Lower leg skin (tissue), 4 donors: ENCODE measurements at regions not wholly inside any gene's neighbourhood (a gene's known extent, or its start where the extent isn't known, plus 50 kb on each side); places are given as distances from the start of the nearest gene placed in this dataset.

ENCODE experiments used
- DNase-seq, 2 donors: peaks; one replicate each; pipeline ENCODE4 v3.0.0-alpha.2; 2019; ENCODE audit warnings: low spot score in 2 of 2
- H3K4me3 ChIP-seq: fragments of 200-600 bp; sonication (generic); 2 replicates; pipeline ENCODE4 v1.5.1; 2017; ENCODE audit warnings: mild to moderate bottlenecking, low read depth; ENCODE audit not compliant: poor library complexity, severe bottlenecking
- POLR2A ChIP-seq, 2 donors: fragments of 450-650 bp; IDR thresholded peaks; one replicate each; pipeline ENCODE4 v1.6.1; 2016 to 2017; ENCODE audit warnings: antibody characterized with exemption in 2 of 2, mild to moderate bottlenecking in 1 of 2, moderate library complexity in 1 of 2
- WGBS, 2 donors: methylation state at CpG; one replicate each; pipeline ENCODE4 v1.1.5; 2018; 5-methylcytosine and 5-hydroxymethylcytosine counted together
- intact Hi-C: fragments of 100-400 bp; cut with DNase I; formaldehyde crosslinking; loops from one replicate; pipeline ENCODE4 v1.15.0; 2023; ENCODE audit warnings: low total_unique reads
- TF ChIP-seq, protein P1 (sequence below), 3 donors: fragments of 450-650 bp; IDR thresholded peaks; one replicate each; pipeline ENCODE4 v1.5.1; 2016; ENCODE audit warnings: antibody characterized with exemption in 3 of 3, mild to moderate bottlenecking in 3 of 3, moderate library complexity in 2 of 3

DNA sequence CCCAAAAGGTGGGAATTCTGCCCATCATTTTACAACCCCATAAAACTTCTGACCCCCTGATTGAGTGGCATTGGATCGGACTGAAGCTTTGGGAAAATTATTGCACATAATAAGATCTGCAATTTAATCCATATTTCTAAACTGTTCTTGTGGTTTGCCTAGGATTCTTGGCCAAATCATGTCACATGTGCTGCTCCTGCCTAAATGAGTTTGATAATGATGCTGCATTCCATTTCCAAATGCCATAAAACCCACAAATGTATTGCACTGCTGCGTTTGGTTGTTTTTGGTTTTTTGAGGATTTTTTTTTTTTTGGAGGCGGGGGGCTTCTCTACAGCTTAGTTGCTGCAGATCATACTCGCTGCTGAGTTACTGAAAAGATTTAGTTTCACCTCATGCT is 153.6 kb downstream of the QDPR start:
- DNase-seq: no peak
- intact Hi-C loops: no loop called here
- TF ChIP-seq, protein P1, sequence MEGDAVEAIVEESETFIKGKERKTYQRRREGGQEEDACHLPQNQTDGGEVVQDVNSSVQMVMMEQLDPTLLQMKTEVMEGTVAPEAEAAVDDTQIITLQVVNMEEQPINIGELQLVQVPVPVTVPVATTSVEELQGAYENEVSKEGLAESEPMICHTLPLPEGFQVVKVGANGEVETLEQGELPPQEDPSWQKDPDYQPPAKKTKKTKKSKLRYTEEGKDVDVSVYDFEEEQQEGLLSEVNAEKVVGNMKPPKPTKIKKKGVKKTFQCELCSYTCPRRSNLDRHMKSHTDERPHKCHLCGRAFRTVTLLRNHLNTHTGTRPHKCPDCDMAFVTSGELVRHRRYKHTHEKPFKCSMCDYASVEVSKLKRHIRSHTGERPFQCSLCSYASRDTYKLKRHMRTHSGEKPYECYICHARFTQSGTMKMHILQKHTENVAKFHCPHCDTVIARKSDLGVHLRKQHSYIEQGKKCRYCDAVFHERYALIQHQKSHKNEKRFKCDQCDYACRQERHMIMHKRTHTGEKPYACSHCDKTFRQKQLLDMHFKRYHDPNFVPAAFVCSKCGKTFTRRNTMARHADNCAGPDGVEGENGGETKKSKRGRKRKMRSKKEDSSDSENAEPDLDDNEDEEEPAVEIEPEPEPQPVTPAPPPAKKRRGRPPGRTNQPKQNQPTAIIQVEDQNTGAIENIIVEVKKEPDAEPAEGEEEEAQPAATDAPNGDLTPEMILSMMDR (IDR thresholded peaks at IDR 0.05): no peak
- WGBS, 2 donors: 79 to 85% methylated on average over 4 of the region's 4 CpGs
- H3K4me3 ChIP-seq: no peak overlapping the region

GRCh38 chr4:17356926-17357325 is 155.0 kb downstream of the QDPR start:
- TF ChIP-seq, protein P1 (IDR thresholded peaks at IDR 0.05): no peak
- no peak for TF ChIP-seq POLR2A (IDR thresholded peaks at IDR 0.05)
- WGBS, 2 donors: 48 to 52% methylated on average over 3 of the region's 3 CpGs
- DNase-seq: no peak
- no peak overlapping the region for H3K4me3 ChIP-seq
- intact Hi-C loops: no loop called here

DNA sequence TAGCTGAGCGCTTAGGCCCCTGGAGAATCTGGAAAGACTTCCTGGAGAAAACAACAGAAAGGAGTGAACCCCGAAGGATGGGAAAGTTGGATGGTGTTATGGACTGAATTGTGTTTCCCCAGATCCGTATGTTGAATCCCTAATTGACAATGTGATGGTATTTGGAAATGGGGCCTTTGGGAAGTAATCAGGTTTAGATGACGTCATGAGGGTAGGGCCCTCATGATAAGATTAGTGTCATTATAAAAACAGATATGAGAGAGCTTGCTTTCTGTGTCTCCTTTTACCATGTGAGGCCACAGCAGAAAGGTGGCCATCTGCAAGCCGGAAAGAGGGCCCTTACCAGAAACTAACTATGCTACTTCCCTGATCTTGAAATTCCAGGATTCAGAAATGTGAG is 159.5 kb downstream of the QDPR start:
- no peak overlapping the region for H3K4me3 ChIP-seq
- no peak for TF ChIP-seq POLR2A (IDR thresholded peaks at IDR 0.05)
- TF ChIP-seq, protein P1 (IDR thresholded peaks at IDR 0.05): no peak
- intact Hi-C loops: no loop called here
- DNase-seq: no peak
- WGBS, 2 donors: 83 to 88% methylated on average over 5 of the region's 5 CpGs

DNA sequence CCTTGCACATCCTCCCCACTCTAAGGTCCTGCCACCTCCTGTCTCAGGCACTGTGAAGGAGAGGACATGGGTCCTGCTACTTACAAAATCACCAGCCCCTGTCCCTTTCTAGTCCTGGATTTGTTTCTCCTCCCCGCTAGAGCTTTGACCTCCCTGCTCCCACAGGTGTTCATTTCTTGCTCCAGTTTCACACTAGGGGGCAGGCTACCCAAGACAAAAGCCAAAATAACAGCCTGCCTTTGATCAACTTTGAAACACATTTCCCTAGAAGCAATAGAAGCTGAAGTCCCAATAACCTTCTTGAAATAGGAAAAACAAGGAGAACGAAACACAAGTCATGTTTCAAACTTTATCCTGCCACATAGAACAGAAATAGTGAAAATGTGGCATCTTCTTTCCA is 164.4 kb downstream of the QDPR start:
- H3K4me3 ChIP-seq: no peak overlapping the region
- WGBS, 2 donors: 47 to 49% methylated on average over 2 of the region's 2 CpGs
- intact Hi-C loops: no loop called here
- no peak for DNase-seq
- TF ChIP-seq POLR2A (IDR thresholded peaks at IDR 0.05): no peak

DNA sequence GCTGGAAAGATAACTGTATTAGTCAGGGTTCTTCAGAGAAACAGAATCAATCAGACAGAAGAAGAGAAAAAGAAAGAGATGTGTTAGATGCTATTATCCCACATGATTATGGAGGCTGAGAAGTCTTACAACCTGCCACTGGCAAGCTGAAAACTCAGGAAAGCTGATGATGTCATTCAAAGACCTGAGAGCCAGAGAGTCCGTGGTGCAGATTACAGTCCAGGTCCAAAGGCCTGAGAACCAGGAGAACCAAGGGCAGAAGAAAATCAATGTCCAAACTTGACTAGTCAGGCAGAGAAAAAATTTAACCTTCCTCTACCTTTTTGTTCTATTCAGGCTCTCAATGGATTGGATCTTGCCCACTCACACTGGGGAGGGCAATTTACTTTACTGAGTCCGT is 172.5 kb downstream of the QDPR start:
- no peak overlapping the region for H3K4me3 ChIP-seq
- TF ChIP-seq, protein P1 (IDR thresholded peaks at IDR 0.05): no peak
- no peak for TF ChIP-seq POLR2A (IDR thresholded peaks at IDR 0.05)
- WGBS, 2 donors: 62 to 74% methylated on average over 2 of the region's 2 CpGs
- no peak for DNase-seq
- intact Hi-C loops: no loop called here

DNA sequence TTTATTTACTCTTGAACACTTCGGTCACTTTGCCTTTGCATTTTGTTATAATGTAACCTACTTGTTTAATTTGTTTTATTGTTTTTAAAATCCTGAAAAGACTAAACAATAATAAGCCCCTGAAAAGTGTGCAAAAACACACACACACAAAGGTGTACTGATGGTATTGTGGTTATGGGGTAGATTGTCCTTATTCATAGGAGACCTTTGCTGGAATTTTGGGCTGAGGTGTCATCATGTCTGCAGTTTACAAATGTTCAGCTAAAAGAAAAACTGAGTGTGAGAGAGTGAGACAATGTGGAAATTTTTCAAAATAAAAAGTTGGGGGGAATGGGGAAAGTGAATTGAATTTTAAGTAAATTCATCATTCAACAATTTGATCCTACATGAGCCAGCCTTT is 174.9 kb downstream of the QDPR start:
- no peak overlapping the region for H3K4me3 ChIP-seq
- 70 to 75% methylated on average over 1 of the region's 1 CpG for WGBS, 2 donors
- no peak for DNase-seq
- intact Hi-C loops: no loop called here
- TF ChIP-seq, protein P1 (IDR thresholded peaks at IDR 0.05): no peak
